ENCODE measurements at regions not wholly inside any gene's neighbourhood (a gene's known extent, or its start where the extent isn't known, plus 50 kb on each side); places are given as distances from the start of the nearest gene placed in this dataset.

DNA sequence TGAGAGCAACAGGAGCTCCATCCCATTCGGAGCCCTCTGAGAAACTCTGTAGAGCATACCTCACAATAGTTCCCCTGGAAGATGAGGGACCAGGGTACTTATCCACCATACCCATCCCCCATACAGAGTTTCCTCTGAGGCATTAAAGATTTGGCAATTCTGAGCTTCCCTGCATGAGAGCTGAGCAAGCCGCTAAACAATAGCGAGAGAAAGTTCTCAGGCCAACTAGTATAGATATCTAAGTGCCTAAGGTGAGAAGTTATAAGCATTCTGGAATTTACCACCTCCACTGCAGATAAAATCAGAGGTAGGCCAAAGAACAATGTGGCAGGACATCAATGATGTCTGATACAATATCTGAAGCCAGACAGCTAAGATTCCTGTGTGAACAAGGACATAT is 129.1 kb upstream of the MBNL1 start:
- TF ChIP-seq POLR2A (IDR thresholded peaks at IDR 0.05; ENCODE audit: low read depth, low read length) (no peak), TAF1 (IDR thresholded peaks at IDR 0.05; ENCODE audit: borderline replicate concordance, low read depth, low read length) (no peak), POLR2AphosphoS5 (IDR thresholded peaks at IDR 0.05; ENCODE audit: low read depth, low read length) (no peak)
